ENCODE measurements at regions not wholly inside any gene's neighbourhood (a gene's known extent, or its start where the extent isn't known, plus 50 kb on each side); places are given as distances from the start of the nearest gene placed in this dataset.
A peak's percentile ranks its signal among the peaks of the same experiment; 100 is the strongest.

GRCh38 chr7:85074-85882 lies 107.1 kb upstream of the FAM20C start:
- peak; percentile 78 for DNase-seq (ENCODE audit: low read depth)

DNA sequence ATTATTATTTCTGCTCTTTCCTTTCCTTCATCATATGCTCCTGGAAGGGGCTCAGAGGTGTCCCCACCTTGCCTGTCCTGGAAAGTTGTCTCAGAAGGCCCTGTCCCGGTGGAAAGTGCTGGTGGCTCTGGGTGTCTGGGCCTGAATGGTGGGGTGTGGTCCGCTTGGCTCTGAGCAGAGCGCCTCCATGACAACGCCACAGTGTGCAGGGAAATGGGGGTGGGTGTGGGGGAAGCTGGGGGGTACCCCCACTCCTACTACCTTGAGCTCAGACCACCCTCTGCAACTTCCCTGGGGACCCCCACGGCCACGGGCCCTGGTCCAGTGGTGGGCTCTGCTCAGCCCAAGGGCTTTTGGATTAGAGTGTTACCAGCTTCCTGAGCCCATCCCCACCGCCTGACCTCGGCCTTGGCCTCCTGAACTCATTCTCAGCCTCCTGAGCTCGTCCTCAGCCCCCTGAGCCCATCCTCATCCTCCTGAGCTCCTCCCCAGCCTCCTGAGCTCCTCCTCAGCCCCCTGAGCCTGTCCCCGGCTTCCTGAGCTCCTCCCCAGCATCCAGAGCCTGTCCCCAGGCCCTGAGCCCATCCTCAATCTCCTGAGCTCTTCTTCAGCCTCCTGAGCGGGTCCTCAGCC lies 106.4 kb upstream of the FAM20C start:
- DNase-seq (ENCODE audit: low read depth) = no peak

GRCh38 chr7:86629-87028 lies 105.7 kb upstream of the FAM20C start:
- peak; percentile 13 for DNase-seq (ENCODE audit: low read depth)

DNA sequence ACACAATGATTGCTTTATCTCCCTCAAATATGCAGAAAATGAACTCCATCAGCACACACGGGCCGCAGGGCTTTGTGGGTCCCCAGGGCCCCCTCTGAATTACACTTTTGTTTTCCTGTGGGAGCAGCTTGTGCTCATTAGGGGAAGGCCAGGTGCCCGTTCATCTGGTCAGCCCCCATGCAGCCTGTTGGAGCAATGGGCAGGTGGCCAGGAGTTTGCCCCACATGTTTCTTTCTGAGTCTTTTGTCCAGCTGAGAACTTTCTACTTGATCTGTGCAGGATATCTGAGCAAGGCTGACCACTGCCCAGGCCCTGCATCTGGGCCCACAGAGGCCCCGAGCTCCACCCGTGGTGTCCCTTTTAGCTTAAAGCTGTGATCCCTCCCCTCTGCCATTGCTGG lies 105.3 kb upstream of the FAM20C start:
- peak; percentile 50 for DNase-seq (ENCODE audit: low read depth)

GRCh38 chr7:87671-88070 lies 104.7 kb upstream of the FAM20C start:
- peak; percentile 3 for DNase-seq (ENCODE audit: low read depth)

DNA sequence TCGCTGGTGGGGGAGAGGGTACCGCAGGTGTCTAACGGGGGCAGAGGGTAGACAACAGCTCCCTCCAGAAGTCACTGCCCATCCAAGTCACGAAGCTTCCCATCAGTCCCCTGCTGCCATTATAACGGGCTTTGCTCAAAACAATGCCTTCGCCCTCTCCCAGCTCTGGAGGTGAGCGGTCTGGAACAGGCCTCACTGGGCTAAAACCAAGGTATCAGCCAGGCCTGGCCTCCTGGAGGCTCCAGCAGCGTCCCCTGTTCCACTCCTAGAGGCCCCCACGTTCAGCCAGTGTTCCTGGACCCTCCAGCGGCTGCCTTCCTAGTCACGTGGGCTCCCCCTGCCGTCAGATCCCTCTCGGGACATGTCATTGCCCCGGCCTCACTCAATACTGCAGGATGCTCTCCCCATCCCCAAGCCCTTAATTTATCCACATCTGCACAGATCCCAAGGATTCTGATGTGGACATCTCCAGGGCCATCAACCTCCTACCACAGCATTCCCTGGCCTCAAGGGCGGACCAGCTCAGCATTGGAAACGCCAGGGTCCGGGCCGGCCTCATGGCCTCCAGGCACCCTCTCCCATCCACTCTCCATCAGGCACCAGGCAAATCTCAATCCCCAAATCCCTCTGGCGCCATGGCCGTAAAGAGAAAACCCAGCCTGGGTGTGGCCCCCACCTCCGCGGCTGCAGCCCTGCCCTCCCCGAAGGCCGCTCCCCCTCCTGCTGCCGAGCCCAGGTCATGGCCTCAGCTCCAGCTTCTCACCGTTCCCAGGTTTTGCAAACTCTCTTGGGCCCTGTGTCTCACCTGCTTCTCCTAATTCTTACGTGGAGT lies 104.1 kb upstream of the FAM20C start:
- peak; percentile 59 for DNase-seq (ENCODE audit: low read depth)

- no peak for DNase-seq (ENCODE audit: low read depth)
Observed at GRCh38 chr7:88927-89231, 103.5 kb upstream of the FAM20C start.

DNA sequence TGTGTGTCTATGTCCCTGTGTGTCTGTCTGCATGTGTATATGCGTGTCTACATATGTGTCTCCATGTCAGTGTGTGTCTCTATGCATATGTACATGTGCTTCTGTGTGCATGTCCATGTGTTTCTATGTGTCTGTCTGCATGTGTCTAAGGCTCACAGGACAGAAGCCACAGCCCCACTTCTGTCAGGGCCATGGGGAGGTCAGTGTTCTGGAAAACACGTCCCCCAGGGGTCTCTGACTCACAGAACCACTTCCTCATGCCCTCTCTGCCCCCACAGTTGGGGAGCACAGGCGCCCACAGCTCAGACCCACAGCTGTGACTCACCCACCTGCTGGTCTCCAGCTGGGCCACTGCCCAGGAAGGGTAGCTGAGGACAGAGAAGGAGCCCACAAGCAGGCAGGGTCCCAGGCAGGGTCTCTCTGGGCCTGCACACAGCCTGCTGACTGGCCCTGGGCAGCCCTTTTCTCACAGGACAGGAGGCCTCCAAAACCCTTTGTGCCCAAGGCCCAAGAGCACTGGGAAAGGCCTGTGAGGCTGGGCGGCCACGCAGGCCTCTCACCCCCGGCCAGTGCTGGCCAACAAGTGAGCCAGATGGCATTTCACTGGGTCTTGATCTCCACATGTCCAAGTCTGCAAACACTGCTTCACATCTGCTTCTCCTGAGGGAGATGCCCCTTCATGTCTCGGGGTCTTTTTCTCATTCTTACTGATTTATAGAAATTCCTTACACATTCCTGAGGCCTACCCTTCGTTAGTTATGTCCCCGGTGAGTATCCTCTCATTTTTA lies 102.9 kb upstream of the FAM20C start:
- peak; percentile 99 for DNase-seq (ENCODE audit: low read depth)

DNA sequence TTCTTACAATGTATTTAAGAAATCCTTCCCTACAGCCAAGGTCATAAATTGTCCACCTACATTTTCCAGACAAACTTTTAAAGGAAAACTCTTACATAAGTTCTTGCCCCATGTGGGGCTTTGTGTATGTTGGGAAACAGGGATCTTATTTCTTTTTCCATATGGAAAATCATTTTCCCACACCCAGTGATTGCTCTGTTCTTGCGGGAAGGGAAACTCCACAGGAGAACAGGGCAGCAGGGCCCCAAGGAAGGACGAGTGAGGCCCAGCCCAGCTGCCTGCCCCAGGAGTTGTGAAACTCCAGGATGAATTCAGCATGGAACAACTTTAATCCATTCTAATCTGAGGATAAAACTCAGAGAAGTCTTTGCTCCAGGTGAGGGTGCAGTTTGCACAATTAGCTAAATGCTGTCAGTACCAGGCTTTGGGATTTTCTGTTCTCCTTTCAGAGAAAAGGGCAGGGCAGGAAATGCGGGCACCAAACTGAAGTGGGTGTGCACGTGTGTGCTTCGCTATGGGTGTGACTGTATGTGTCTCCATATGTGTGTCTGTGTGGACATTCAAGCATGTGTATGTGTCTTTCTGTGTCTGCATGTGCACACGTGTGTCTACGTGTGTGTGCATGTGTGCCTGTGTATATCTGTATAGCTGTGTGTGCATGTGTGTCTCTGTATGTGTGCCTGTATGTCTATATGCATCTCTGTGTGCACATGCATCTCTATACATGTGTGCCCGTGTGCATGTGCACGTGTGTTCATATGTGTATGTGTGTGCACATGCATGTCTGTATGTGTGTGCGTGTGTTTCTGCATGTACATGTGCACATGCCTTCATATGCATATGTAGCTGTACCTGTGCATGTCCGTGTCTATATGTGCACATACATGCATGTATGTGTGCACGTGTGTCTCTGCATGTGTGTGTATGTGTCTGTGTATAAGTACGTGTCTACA lies 102.0 kb upstream of the FAM20C start:
- peak; percentile 66 for DNase-seq (ENCODE audit: low read depth)

DNA sequence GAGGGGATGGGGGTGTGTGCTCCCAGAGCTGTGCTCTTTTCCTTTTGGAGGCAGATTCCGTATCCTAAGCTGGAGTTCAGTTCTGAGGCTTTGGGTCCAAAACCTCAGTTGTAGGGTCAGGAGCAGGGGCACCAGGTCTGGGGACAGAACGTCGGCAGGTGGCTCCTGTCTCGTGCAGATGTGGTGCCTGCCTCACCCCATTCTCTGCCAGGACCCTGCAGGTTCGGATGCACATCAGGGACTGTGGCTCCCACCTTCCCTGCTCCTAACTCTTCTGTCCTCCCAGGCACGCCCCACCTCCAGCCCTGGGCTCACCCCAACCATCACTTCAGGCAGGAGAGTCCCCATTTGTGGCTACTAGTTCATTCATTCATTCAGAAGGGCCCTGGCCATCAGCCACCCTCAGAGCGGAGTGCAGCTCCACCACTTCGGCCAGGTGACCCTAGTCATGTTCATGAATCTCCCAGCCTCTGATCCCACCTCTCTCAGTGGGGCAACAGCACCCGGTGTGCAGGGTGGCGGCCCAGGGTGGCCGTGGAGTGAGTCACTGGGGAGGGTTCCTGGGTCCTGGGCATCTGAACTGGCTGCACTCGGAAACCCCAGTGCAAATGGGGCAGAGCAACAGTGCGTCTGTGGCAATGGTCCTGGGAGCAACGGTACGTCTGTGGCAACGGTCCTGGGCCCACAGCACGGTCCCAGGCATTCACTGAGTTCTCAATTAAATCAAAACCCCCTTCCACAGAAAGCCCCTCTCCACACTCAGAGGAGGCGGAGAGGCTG lies 100.8 kb upstream of the FAM20C start:
- no peak for DNase-seq (ENCODE audit: low read depth)

DNA sequence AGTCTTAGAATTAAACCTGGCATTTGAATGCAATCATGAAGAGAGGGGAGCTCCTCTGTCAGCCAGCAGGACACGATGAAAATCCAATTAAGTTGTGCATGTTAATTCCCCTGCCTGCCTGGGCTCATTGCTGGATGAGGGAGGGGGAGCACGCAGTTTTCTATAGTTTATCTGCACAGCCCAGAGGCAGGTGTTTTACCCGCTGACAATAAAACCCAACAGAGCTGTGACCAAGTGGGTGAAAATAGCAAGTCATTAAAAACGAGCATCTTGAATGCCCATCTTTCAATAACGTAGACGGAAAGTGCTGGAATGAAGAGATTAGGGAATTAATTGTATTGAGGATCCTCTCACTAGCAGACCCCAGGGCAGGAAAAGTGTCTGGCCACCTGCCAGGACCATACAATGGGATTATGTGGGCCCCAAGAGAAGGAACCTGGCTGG lies 100.1 kb upstream of the FAM20C start:
- peak; percentile 6 for DNase-seq (ENCODE audit: low read depth)

- no peak for DNase-seq (ENCODE audit: low read depth)
Observed at GRCh38 chr7:92888-93672, 99.3 kb upstream of the FAM20C start.

GRCh38 chr7:94251-94801 lies 98.0 kb upstream of the FAM20C start:
- peak; percentile 6 for DNase-seq (ENCODE audit: low read depth)

DNA sequence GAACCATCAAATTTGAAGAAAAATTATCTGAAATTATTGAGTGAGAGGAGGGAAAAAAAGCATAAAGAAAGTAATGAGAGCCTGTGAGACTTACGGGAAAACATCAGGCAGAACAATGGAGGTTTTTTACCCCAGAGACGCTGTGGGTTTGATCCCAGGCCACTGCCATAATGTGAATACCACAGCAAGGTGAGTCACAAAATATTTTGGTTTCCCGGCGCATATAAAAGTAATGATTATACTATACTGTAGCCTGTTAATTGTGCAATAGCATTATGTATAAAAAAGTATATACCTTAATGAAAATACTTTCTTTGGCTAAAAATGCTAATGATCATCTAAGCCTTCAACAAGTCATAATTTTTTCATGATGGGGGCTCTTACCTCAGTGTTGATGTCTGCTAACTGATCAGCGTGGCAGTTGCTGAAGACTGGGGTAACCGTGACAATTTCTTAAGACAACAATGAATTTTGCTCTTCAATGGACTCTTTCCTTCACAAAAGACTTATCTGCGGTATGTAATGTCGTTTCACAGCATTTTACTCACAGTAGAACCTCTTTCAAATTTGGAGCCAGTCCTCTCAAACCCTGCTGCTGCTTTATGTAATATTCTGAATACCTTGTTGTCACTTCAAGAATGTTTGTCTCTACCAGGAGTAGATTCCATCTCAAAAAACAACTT lies 97.0 kb upstream of the FAM20C start:
- peak; percentile 88 for DNase-seq (ENCODE audit: low read depth)

DNA sequence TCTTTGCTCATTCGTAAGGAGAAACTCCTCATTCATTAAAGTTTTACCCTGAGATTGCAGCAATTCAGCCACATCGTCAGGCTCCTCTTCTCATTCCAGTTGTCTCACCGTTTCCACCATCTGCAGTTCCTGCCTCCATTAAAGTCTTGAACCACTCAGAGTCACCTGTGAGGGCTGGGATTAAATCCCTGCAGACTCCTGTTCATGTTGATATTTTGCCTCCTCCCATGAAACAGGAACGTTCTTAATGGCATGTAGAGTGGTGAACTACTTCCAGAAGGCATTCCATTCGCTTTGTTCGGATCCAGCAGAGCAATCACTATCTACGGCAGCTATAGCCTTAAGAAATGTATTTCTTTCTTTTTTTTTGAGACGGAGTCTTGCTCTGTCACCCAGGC lies 96.5 kb upstream of the FAM20C start:
- DNase-seq (ENCODE audit: low read depth) = peak; percentile 1

DNA sequence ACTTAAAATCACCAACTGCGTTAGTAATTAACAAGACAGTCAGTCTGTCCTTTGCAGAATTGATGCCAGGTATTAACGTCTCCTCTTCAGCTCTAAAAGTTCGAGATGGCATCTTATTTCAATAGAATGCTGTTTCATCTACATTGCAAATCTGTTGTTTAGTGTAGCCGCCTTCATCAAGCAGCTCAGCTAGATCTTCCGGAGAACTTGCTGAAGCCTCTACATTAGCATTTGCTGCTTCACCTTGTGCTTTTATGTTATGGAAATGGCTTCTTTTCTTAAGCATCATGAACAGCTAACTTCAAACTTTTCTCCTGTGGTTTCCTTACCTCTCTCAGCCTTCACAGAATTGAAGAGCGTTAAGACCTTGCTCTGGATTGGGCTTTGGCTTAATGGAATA lies 95.5 kb upstream of the FAM20C start:
- DNase-seq (ENCODE audit: low read depth) = no peak

GRCh38 chr7:97310-97841 lies 95.0 kb upstream of the FAM20C start:
- DNase-seq (ENCODE audit: low read depth) = no peak

All from Daoy (cell line).